ENCODE measurements at regions not wholly inside any gene's neighbourhood (a gene's known extent, or its start where the extent isn't known, plus 50 kb on each side); places are given as distances from the start of the nearest gene placed in this dataset.

GRCh38 chr12:67038486-67038885, 230.7 kb upstream of the CAND1 start:
- no peak for TF ChIP-seq POLR2A (IDR thresholded peaks at IDR 0.05)
- no peak for TF ChIP-seq POLR2AphosphoS5 (IDR thresholded peaks at IDR 0.05)
- no peak for TF ChIP-seq CTCF (IDR thresholded peaks at IDR 0.05)
- Histone ChIP-seq H3K9me3 (no peaks in the 10 kb centered on the region), H3K36me3 (no peaks in the 10 kb centered on the region), H3K4me1 (no peaks in the 10 kb centered on the region), H3K27me3 (no peaks in the 10 kb centered on the region), H3K27ac (no peak overlapping the region), H3K4me3 (no peak overlapping the region)
- intact Hi-C loops (cut with DNase I; ENCODE audit: low total_unique reads), result no loop called here
- no peak for DNase-seq (ENCODE audit: low spot score in 2 of 2)

- intact Hi-C loops (cut with DNase I; ENCODE audit: low total_unique reads), result no loop called here
- no peak for DNase-seq (ENCODE audit: low spot score in 2 of 2)
- Histone ChIP-seq H3K4me1 (no peaks in the 10 kb centered on the region), H3K9me3 (no peaks in the 10 kb centered on the region), H3K4me3 (no peak overlapping the region), H3K27me3 (no peaks in the 10 kb centered on the region), H3K27ac (no peak overlapping the region), H3K36me3 (no peaks in the 10 kb centered on the region)
- TF ChIP-seq POLR2A (IDR thresholded peaks at IDR 0.05), result no peak
- TF ChIP-seq CTCF (IDR thresholded peaks at IDR 0.05), result no peak
- no peak for TF ChIP-seq POLR2AphosphoS5 (IDR thresholded peaks at IDR 0.05)
Measured at GRCh38 chr12:67039995-67040860, 228.9 kb upstream of the CAND1 start.

GRCh38 chr12:67040861-67041137, 228.4 kb upstream of the CAND1 start:
- Histone ChIP-seq H3K27me3 (no peaks in the 10 kb centered on the region), H3K27ac (no peak overlapping the region), H3K9me3 (no peaks in the 10 kb centered on the region), H3K4me1 (no peaks in the 10 kb centered on the region), H3K36me3 (no peaks in the 10 kb centered on the region), H3K4me3 (no peak overlapping the region)
- no peak for DNase-seq (ENCODE audit: low spot score in 2 of 2)
- intact Hi-C loops (cut with DNase I; ENCODE audit: low total_unique reads), result no loop called here
- TF ChIP-seq POLR2A (IDR thresholded peaks at IDR 0.05), result no peak
- no peak for TF ChIP-seq POLR2AphosphoS5 (IDR thresholded peaks at IDR 0.05)
- TF ChIP-seq CTCF (IDR thresholded peaks at IDR 0.05), result no peak

- no peaks in the 10 kb centered on the region for H3K4me1 ChIP-seq
- no peak overlapping the region for H3K27ac ChIP-seq
- H3K4me3 ChIP-seq, result no peak overlapping the region
- H3K9me3 ChIP-seq, result no peaks in the 10 kb centered on the region
- no peaks in the 10 kb centered on the region for H3K36me3 ChIP-seq
- intact Hi-C loops (cut with DNase I; ENCODE audit: low total_unique reads), result no loop called here
- TF ChIP-seq POLR2A (IDR thresholded peaks at IDR 0.05) (no peak), POLR2AphosphoS5 (IDR thresholded peaks at IDR 0.05) (no peak), CTCF (IDR thresholded peaks at IDR 0.05) (no peak)
- no peak for DNase-seq (ENCODE audit: low spot score in 2 of 2)
- H3K27me3 ChIP-seq, result no peaks in the 10 kb centered on the region
Measured at GRCh38 chr12:67042697-67043131, 226.4 kb upstream of the CAND1 start.

GRCh38 chr12:67043771-67044170, 225.4 kb upstream of the CAND1 start:
- Histone ChIP-seq H3K36me3 (no peaks in the 10 kb centered on the region), H3K27me3 (no peaks in the 10 kb centered on the region), H3K4me1 (no peaks in the 10 kb centered on the region), H3K4me3 (no peak overlapping the region), H3K9me3 (no peaks in the 10 kb centered on the region), H3K27ac (no peak overlapping the region)
- intact Hi-C loops (cut with DNase I; ENCODE audit: low total_unique reads), result no loop called here
- no peak for DNase-seq (ENCODE audit: low spot score in 2 of 2)
- no peak for TF ChIP-seq POLR2A (IDR thresholded peaks at IDR 0.05)
- TF ChIP-seq POLR2AphosphoS5 (IDR thresholded peaks at IDR 0.05), result no peak
- TF ChIP-seq CTCF (IDR thresholded peaks at IDR 0.05), result no peak

All from breast epithelium (tissue), 4 donors.